ENCODE measurements at regions not wholly inside any gene's neighbourhood (a gene's known extent, or its start where the extent isn't known, plus 50 kb on each side); places are given as distances from the start of the nearest gene placed in this dataset.

- 0 out of 2 replicates have a peak, but pooled peaks cover 12% of the 10 kb centered on the region for H3K9me3 ChIP-seq (ENCODE audit: low read length)
- TF ChIP-seq EZH2phosphoT487 (IDR thresholded peaks at IDR 0.05; ENCODE audit: borderline replicate concordance, low read length) (no peak), CTCF (conservative IDR thresholded peaks at IDR 0.05; ENCODE audit: low read depth, low read length) (no peak), EZH2 (IDR thresholded peaks at IDR 0.05; ENCODE audit: low read length, unreplicated experiment) (no peak)
- no peak overlapping the region for H3K27ac ChIP-seq (ENCODE audit: low read length)
- no peaks in the 10 kb centered on the region for H3K27me3 ChIP-seq (ENCODE audit: low read length)
- DNase-seq (no peak), ATAC-seq (no peak)
- no peak overlapping the region for H3K4me2 ChIP-seq (ENCODE audit: low read length)
- H2AFZ ChIP-seq (ENCODE audit: low read length), result no peak overlapping the region
- no peaks in the 10 kb centered on the region for H3K9me2 ChIP-seq (replicated peaks; ENCODE audit: low read length)
- no peaks in the 10 kb centered on the region for H4K20me1 ChIP-seq (ENCODE audit: low read length)
- no TSS peak for BruUV-seq (replicated peaks)
- POLR2A ChIA-PET (ENCODE audit: unreplicated experiment), result no interaction called here
- H3K4me1 ChIP-seq (ENCODE audit: insufficient read depth, low read length), result no peaks in the 10 kb centered on the region
- no peaks in the 10 kb centered on the region for H3F3A ChIP-seq (ENCODE audit: low read length, unreplicated experiment)
- intact Hi-C loops (cut with micrococcal nuclease), result no loop called here
- H3K36me3 ChIP-seq (ENCODE audit: low read depth, low read length), result no peaks in the 10 kb centered on the region
- no peak overlapping the region for H3K4me3 ChIP-seq (ENCODE audit: low read length)
- H3K79me2 ChIP-seq (ENCODE audit: low read length), result no peaks in the 10 kb centered on the region
- no peak overlapping the region for H3K9ac ChIP-seq (ENCODE audit: low read length)
- CTCF ChIA-PET, result no interaction called here
These were observed 462.5 kb downstream of the CDH26 start for GRCh38 chr20:60420676-60421229.

GRCh38 chr20:60422848-60423247 is 464.6 kb downstream of the CDH26 start:
- no peaks in the 10 kb centered on the region for H3K79me2 ChIP-seq (ENCODE audit: low read length)
- no peak overlapping the region for H3K27ac ChIP-seq (ENCODE audit: low read length)
- no peaks in the 10 kb centered on the region for H3K4me1 ChIP-seq (ENCODE audit: insufficient read depth, low read length)
- no peaks in the 10 kb centered on the region for H3K27me3 ChIP-seq (ENCODE audit: low read length)
- H2AFZ ChIP-seq (ENCODE audit: low read length), result no peak overlapping the region
- no peak for DNase-seq
- TF ChIP-seq EZH2phosphoT487 (IDR thresholded peaks at IDR 0.05; ENCODE audit: borderline replicate concordance, low read length), result no peak
- no peak for TF ChIP-seq EZH2 (IDR thresholded peaks at IDR 0.05; ENCODE audit: low read length, unreplicated experiment)
- TF ChIP-seq CTCF (conservative IDR thresholded peaks at IDR 0.05; ENCODE audit: low read depth, low read length), result no peak
- H3K4me3 ChIP-seq (ENCODE audit: low read length), result no peak overlapping the region
- intact Hi-C loops (cut with micrococcal nuclease), result no loop called here
- ATAC-seq, result no peak
- H3K9ac ChIP-seq (ENCODE audit: low read length), result no peak overlapping the region
- no peaks in the 10 kb centered on the region for H4K20me1 ChIP-seq (ENCODE audit: low read length)
- POLR2A ChIA-PET (ENCODE audit: unreplicated experiment), result no interaction called here
- 0 out of 2 replicates have a peak, but pooled peaks cover 5% of the 10 kb centered on the region for H3K9me3 ChIP-seq (ENCODE audit: low read length)
- H3F3A ChIP-seq (ENCODE audit: low read length, unreplicated experiment), result no peaks in the 10 kb centered on the region
- H3K4me2 ChIP-seq (ENCODE audit: low read length), result no peak overlapping the region
- no TSS peak for BruUV-seq (replicated peaks)
- CTCF ChIA-PET, result no interaction called here
- H3K36me3 ChIP-seq (ENCODE audit: low read depth, low read length), result no peaks in the 10 kb centered on the region
- H3K9me2 ChIP-seq (replicated peaks; ENCODE audit: low read length), result no peaks in the 10 kb centered on the region

- Histone ChIP-seq H3K4me3 (ENCODE audit: low read length) (no peak overlapping the region), H2AFZ (ENCODE audit: low read length) (no peak overlapping the region), H3F3A (ENCODE audit: low read length, unreplicated experiment) (no peaks in the 10 kb centered on the region), H3K27me3 (ENCODE audit: low read length) (no peaks in the 10 kb centered on the region), H3K9me2 (replicated peaks; ENCODE audit: low read length) (no peaks in the 10 kb centered on the region), H4K20me1 (ENCODE audit: low read length) (no peaks in the 10 kb centered on the region), H3K9me3 (ENCODE audit: low read length) (0 out of 2 replicates have a peak, but pooled peaks cover 2% of the 10 kb centered on the region), H3K36me3 (ENCODE audit: low read depth, low read length) (no peaks in the 10 kb centered on the region), H3K27ac (ENCODE audit: low read length) (no peak overlapping the region), H3K9ac (ENCODE audit: low read length) (no peak overlapping the region), H3K4me2 (ENCODE audit: low read length) (no peak overlapping the region), H3K79me2 (ENCODE audit: low read length) (no peaks in the 10 kb centered on the region), H3K4me1 (ENCODE audit: insufficient read depth, low read length) (no peaks in the 10 kb centered on the region)
- CTCF ChIA-PET, result no interaction called here
- DNase-seq, result no peak
- no peak for ATAC-seq
- TF ChIP-seq EZH2 (IDR thresholded peaks at IDR 0.05; ENCODE audit: low read length, unreplicated experiment), result no peak
- TF ChIP-seq EZH2phosphoT487 (IDR thresholded peaks at IDR 0.05; ENCODE audit: borderline replicate concordance, low read length), result no peak
- TF ChIP-seq CTCF (conservative IDR thresholded peaks at IDR 0.05; ENCODE audit: low read depth, low read length), result no peak
- intact Hi-C loops (cut with micrococcal nuclease), result no loop called here
- no TSS peak for BruUV-seq (replicated peaks)
- POLR2A ChIA-PET (ENCODE audit: unreplicated experiment), result no interaction called here
These were observed 466.2 kb downstream of the CDH26 start for GRCh38 chr20:60424267-60424902.
